H1 (cell line): ENCODE measurements at regions not wholly inside any gene's neighbourhood (a gene's known extent, or its start where the extent isn't known, plus 50 kb on each side); places are given as distances from the start of the nearest gene placed in this dataset.

ENCODE experiments used
- CTCF ChIA-PET: fragments of 300-600 bp; sonication (Branson Sonifier 250); formaldehyde crosslinking; loops from one replicate; lab custom pipeline; 2021; ENCODE audit not compliant: partially characterized antibody; lab: Charles Lee
- POLR2A ChIA-PET: fragments of 300-600 bp; sonication (Branson Sonifier 250); formaldehyde crosslinking; loops from one replicate; lab custom pipeline; 2021; ENCODE audit warnings: inconsistent platforms; ENCODE audit not compliant: partially characterized antibody; lab: Charles Lee
- DNase-seq, 2 experiments: peaks; one replicate each; pipeline versions ENCODE4 v3.0.0 to v3.0.0-alpha.2; 2010 to 2022; ENCODE audit warnings: low spot score in 2 of 2, low read depth in 1 of 2, mixed read lengths in 1 of 2
- FAIRE-seq: peaks from 2 replicates; lab custom pipeline; 2011; peaks lifted over from hg19 to GRCh38; lab: Jason Lieb, UNC
- H2AFZ ChIP-seq: 2 replicates; pipeline ENCODE4 v1.8.1; 2012; ENCODE audit warnings: low read length, inconsistent platforms
- H2AK5ac ChIP-seq: 2 replicates; pipeline ENCODE4 v1.6.1; 2013; ENCODE audit warnings: low read depth, low read length
- H2BK120ac ChIP-seq: replicated peaks from 2 replicates; pipeline ENCODE3; 2013; ENCODE audit warnings: low read depth, low read length, inconsistent platforms
- H2BK12ac ChIP-seq: 2 replicates; pipeline ENCODE4 v1.6.1; 2013; ENCODE audit warnings: low read depth, low read length
- H2BK15ac ChIP-seq: 2 replicates; pipeline ENCODE4 v1.6.1; 2013; ENCODE audit warnings: low read length
- H2BK20ac ChIP-seq: 2 replicates; pipeline ENCODE4 v1.6.1; 2013; ENCODE audit warnings: low read length
- H2BK5ac ChIP-seq: 2 replicates; pipeline ENCODE4 v1.6.1; 2013; ENCODE audit warnings: low read depth, low read length
- H3K14ac ChIP-seq: 2 replicates; pipeline ENCODE4 v1.6.1; 2013; ENCODE audit warnings: inconsistent platforms; ENCODE audit not compliant: insufficient read length
- H3K18ac ChIP-seq: 2 replicates; pipeline ENCODE4 v1.6.1; 2013; ENCODE audit warnings: low read length; ENCODE audit errors: extremely low read depth
- H3K23ac ChIP-seq: 2 replicates; pipeline ENCODE4 v1.6.1; 2013; ENCODE audit warnings: inconsistent platforms; ENCODE audit not compliant: insufficient read length
- H3K23me2 ChIP-seq: 2 replicates; pipeline ENCODE4 v1.6.1; 2013; ENCODE audit warnings: low read depth, low read length
- H3K27ac ChIP-seq: 2 replicates; pipeline ENCODE4 v1.6.1; 2011; ENCODE audit warnings: low read depth, low read length, inconsistent platforms
- H3K27me3 ChIP-seq, 4 experiments: replicated peaks in 1 of 4; 1 replicate in 1 of 4; 2 replicates in 3 of 4; pipeline versions ENCODE4 v1.6.1 to v1.8.1; 2011 to 2013; ENCODE audit warnings: low read length in 3 of 4, mild to moderate bottlenecking in 3 of 4, inconsistent platforms in 2 of 4, mixed read lengths in 2 of 4, moderate library complexity in 1 of 4; ENCODE audit not compliant: control insufficient read depth in 3 of 4, insufficient read depth in 3 of 4; ENCODE audit errors: extremely low read depth in 1 of 4
- H3K36me3 ChIP-seq, 4 experiments: 2 replicates each; pipeline versions ENCODE4 v1.6.1 to v1.8.1; 2011 to 2013; ENCODE audit warnings: mild to moderate bottlenecking in 4 of 4, low read length in 3 of 4, moderate library complexity in 2 of 4, control low read depth in 1 of 4, inconsistent platforms in 1 of 4; ENCODE audit not compliant: insufficient read depth in 4 of 4, control insufficient read depth in 2 of 4
- H3K4ac ChIP-seq: replicated peaks from 2 replicates; pipeline ENCODE3; 2013; ENCODE audit warnings: low read length, low read depth, mixed read lengths, inconsistent platforms; ENCODE audit not compliant: insufficient read length
- H3K4me1 ChIP-seq, 4 experiments: replicated peaks in 1 of 4; 1 replicate in 1 of 4; 2 replicates in 3 of 4; pipeline versions ENCODE4 v1.6.1 to v1.8.1; 2011 to 2013; ENCODE audit warnings: low read length in 3 of 4, inconsistent platforms in 2 of 4, mixed read lengths in 1 of 4; ENCODE audit not compliant: insufficient read depth in 4 of 4, control insufficient read depth in 3 of 4
- H3K4me2 ChIP-seq, 2 experiments: 2 replicates each; pipeline versions ENCODE4 v1.6.1 to v1.8.1; 2011 to 2013; ENCODE audit warnings: low read depth in 2 of 2, low read length in 2 of 2, control low read depth in 1 of 2, inconsistent platforms in 1 of 2, mild to moderate bottlenecking in 1 of 2; ENCODE audit not compliant: insufficient read depth in 1 of 2
- H3K4me3 ChIP-seq, 4 experiments: fragments of 200-600, 300-600 bp in 1 of 4; sonication (generic), shearing (Covaris generic), sonication (Bioruptor Twin) in 1 of 4; 2 replicates each; pipeline versions ENCODE4 v1.5.1 to v1.8.1; 2011 to 2016; ENCODE audit warnings: low read length in 4 of 4, low read depth in 3 of 4, control low read depth in 2 of 4, inconsistent platforms in 2 of 4, mild to moderate bottlenecking in 2 of 4, mixed read lengths in 1 of 4, moderate library complexity in 1 of 4; ENCODE audit not compliant: insufficient read depth in 2 of 4; ENCODE audit errors: extremely low read depth in 1 of 4
- H3K56ac ChIP-seq: replicated peaks from 2 replicates; pipeline ENCODE3; 2013; ENCODE audit warnings: low read depth, mild to moderate bottlenecking, mixed read lengths, low read length, inconsistent platforms; ENCODE audit not compliant: insufficient read length
- H3K79me1 ChIP-seq: 2 replicates; pipeline ENCODE4 v1.6.1; 2013; ENCODE audit warnings: low read depth, low read length, control low read depth
- H3K79me2 ChIP-seq, 2 experiments: 2 replicates each; pipeline versions ENCODE4 v1.6.1 to v1.8.1; 2012 to 2013; ENCODE audit warnings: low read length in 2 of 2, mild to moderate bottlenecking in 2 of 2, inconsistent platforms in 1 of 2; ENCODE audit not compliant: insufficient read depth in 2 of 2, control insufficient read depth in 1 of 2
- H3K9ac ChIP-seq, 4 experiments: replicated peaks in 1 of 4; 1 replicate in 1 of 4; 2 replicates in 3 of 4; pipeline versions ENCODE4 v1.6.1 to v1.8.1; 2011 to 2013; ENCODE audit warnings: low read depth in 3 of 4, low read length in 3 of 4, control low read depth in 2 of 4, mild to moderate bottlenecking in 2 of 4, moderate library complexity in 2 of 4, inconsistent platforms in 1 of 4; ENCODE audit errors: extremely low read depth in 1 of 4
- H3K9me3 ChIP-seq, 2 experiments: 2 replicates each; pipeline versions ENCODE4 v1.6.1 to v1.8.1; 2012 to 2013; ENCODE audit warnings: mild to moderate bottlenecking in 2 of 2, moderate library complexity in 2 of 2, control low read depth in 1 of 2, inconsistent platforms in 1 of 2, low read depth in 1 of 2, low read length in 1 of 2, mixed read lengths in 1 of 2; ENCODE audit not compliant: insufficient read depth in 2 of 2
- H4K20me1 ChIP-seq, 2 experiments: replicated peaks in 1 of 2; 2 replicates each; pipeline versions ENCODE3 to v1.8.1; 2011 to 2013; ENCODE audit warnings: inconsistent platforms in 2 of 2, low read length in 2 of 2, mild to moderate bottlenecking in 1 of 2; ENCODE audit not compliant: insufficient read depth in 2 of 2, control insufficient read depth in 1 of 2
- H4K5ac ChIP-seq: 2 replicates; pipeline ENCODE4 v1.6.1; 2013; ENCODE audit warnings: low read length, low read depth, mixed read lengths, inconsistent platforms; ENCODE audit not compliant: insufficient read length
- H4K8ac ChIP-seq: 2 replicates; pipeline ENCODE4 v1.8.0; 2013; ENCODE audit warnings: mild to moderate bottlenecking, moderate library complexity, low read length, inconsistent platforms; ENCODE audit not compliant: insufficient read depth; ENCODE audit errors: extremely low read depth
- H4K91ac ChIP-seq: replicated peaks from 2 replicates; pipeline ENCODE3; 2013; ENCODE audit warnings: low read length, mixed read lengths, inconsistent platforms; ENCODE audit not compliant: insufficient read length
- HDAC2 ChIP-seq, 2 experiments: fragments of 300-600 bp in 1 of 2; sonication (generic) in 1 of 2; IDR thresholded peaks; 2 replicates each; pipeline ENCODE4 v1.6.1; 2011 to 2012; ENCODE audit warnings: low read depth in 2 of 2, low read length in 2 of 2, mild to moderate bottlenecking in 2 of 2, moderate library complexity in 2 of 2, borderline replicate concordance in 1 of 2, inconsistent platforms in 1 of 2
- POLR2AphosphoS5 ChIP-seq: IDR thresholded peaks from 2 replicates; pipeline ENCODE4 v1.6.1; 2011; ENCODE audit warnings: low read depth, low read length
- YY1 ChIP-seq: IDR thresholded peaks from 2 replicates; pipeline ENCODE4 v1.6.1; 2011; ENCODE audit warnings: low read depth, mild to moderate bottlenecking, low read length
- ZNF274 ChIP-seq: IDR thresholded peaks from 2 replicates; pipeline ENCODE4 v1.7.0; 2012; ENCODE audit warnings: low read length, borderline replicate concordance; ENCODE audit errors: extremely low read depth
- WGBS, 2 experiments: shearing (Covaris generic) in 1 of 2; methylation state at CpG; one replicate each; pipeline versions ENCODE4 v1.1.6 to v1.1.7; 2013 to 2015; ENCODE audit warnings: low lambda C conversion rate in 2 of 2, mixed read lengths in 2 of 2, inconsistent platforms in 1 of 2, low coverage in 1 of 2, missing lambda C conversion rate in 1 of 2; ENCODE audit not compliant: insufficient replicate concordance in 2 of 2, insufficient coverage in 1 of 2, insufficient read length in 1 of 2; ENCODE audit errors: extremely low coverage in 1 of 2, missing lambda C conversion rate in 1 of 2; 5-methylcytosine and 5-hydroxymethylcytosine counted together

GRCh38 chr3:159911664-159912037, 77.0 kb upstream of the IL12A start:
- Histone ChIP-seq H3K18ac (no peak overlapping the region), H2BK20ac (no peak overlapping the region), H3K23ac (no peak overlapping the region), H3K4me2 (no peak overlapping the region), H4K8ac (no peak overlapping the region), H2BK5ac (no peak overlapping the region), H3K27ac (no peak overlapping the region), H3K56ac (no peak overlapping the region), H3K79me2 (no peaks in the 10 kb centered on the region), H2BK120ac (no peak overlapping the region), H3K14ac (no peak overlapping the region), H4K91ac (no peak overlapping the region), H2AFZ (no peak overlapping the region), H3K9me3 (no peaks in the 10 kb centered on the region), H4K20me1 (no peaks in the 10 kb centered on the region)
- CTCF ChIA-PET, result interaction anchor here (0.9 to 1.4 kb wide), 5 partner anchors 10 to 27 kb away, joined by 3 to 4 read pairs (median 3); no protein-coding TSS in a partner anchor
- no peak for FAIRE-seq
- TF ChIP-seq ZNF274, result no peak
- TF ChIP-seq YY1, result no peak
- no peak for TF ChIP-seq HDAC2 (IDR thresholded peaks at IDR 0.05; ENCODE audit: borderline replicate concordance in 1 of 2, low read depth in 2 of 2, low read length in 2 of 2)
- TF ChIP-seq POLR2AphosphoS5, result no peak
- TF ChIP-seq, all 59 proteins: peak for 0
- no peak overlapping the region for H3K4ac ChIP-seq
- H2BK12ac ChIP-seq, result no peak overlapping the region
- H3K27me3 ChIP-seq, result no peaks in the 10 kb centered on the region
- no peak overlapping the region for H2BK15ac ChIP-seq
- H3K36me3 ChIP-seq, result no peaks in the 10 kb centered on the region
- H4K5ac ChIP-seq, result no peak overlapping the region
- WGBS, 2 experiments, result 89% methylated on average over 2 of the region's 2 CpGs; no CpG with 5 or more reads in 1 of the 2 experiments
- POLR2A ChIA-PET, result interaction anchor here (1.1 kb wide), 1 partner anchor 24 kb away, joined by 4 read pairs; no protein-coding TSS in a partner anchor
- DNase-seq, result no peak
- H3K9ac ChIP-seq, result no peak overlapping the region
- H3K4me1 ChIP-seq, result no peaks in the 10 kb centered on the region
- H3K23me2 ChIP-seq, result no peaks in the 10 kb centered on the region
- no peak overlapping the region for H3K4me3 ChIP-seq
- no peaks in the 10 kb centered on the region for H3K79me1 ChIP-seq
- H2AK5ac ChIP-seq, result no peak overlapping the region
